Calu3 (cell line): ENCODE measurements at regions not wholly inside any gene's neighbourhood (a gene's known extent, or its start where the extent isn't known, plus 50 kb on each side); places are given as distances from the start of the nearest gene placed in this dataset.

Experiments
- BruUV-seq: library from RNA; stranded (reverse); fragments of 400-500 nt; replicated peaks from 2 replicates; lab custom pipeline; 2021; lab: Mats Ljungman, UMichigan
- CTCF ChIA-PET: fragments of 300-600 bp; sonication (Branson Sonifier 250); formaldehyde crosslinking; loops from one replicate; lab custom pipeline; 2022; ENCODE audit warnings: antibody characterized with exemption; lab: Charles Lee
- DNase-seq: peaks from one replicate; pipeline ENCODE4 v3.0.0; 2022
- H3K27ac Mint-ChIP-seq: one replicate; pipeline ENCODE4 v1.8.0; 2022; ENCODE audit warnings: mixed read lengths; ENCODE audit not compliant: unreplicated experiment
- H3K27me3 Mint-ChIP-seq: one replicate; pipeline ENCODE4 v1.8.0; 2022; ENCODE audit warnings: mixed read lengths; ENCODE audit not compliant: unreplicated experiment
- H3K36me3 Mint-ChIP-seq: one replicate; pipeline ENCODE4 v1.8.0; 2022; ENCODE audit warnings: mild to moderate bottlenecking, moderate library complexity, mixed read lengths; ENCODE audit not compliant: insufficient read depth, unreplicated experiment
- H3K4me1 Mint-ChIP-seq: one replicate; pipeline ENCODE4 v1.8.0; 2022; ENCODE audit warnings: mild to moderate bottlenecking, low read depth, mixed read lengths; ENCODE audit not compliant: unreplicated experiment
- H3K4me3 Mint-ChIP-seq: one replicate; pipeline ENCODE4 v1.8.0; 2022; ENCODE audit warnings: mild to moderate bottlenecking, low read depth, moderate library complexity, mixed read lengths; ENCODE audit not compliant: unreplicated experiment
- H3K9me3 Mint-ChIP-seq: one replicate; pipeline ENCODE4 v1.8.0; 2022; ENCODE audit warnings: low read depth, mixed read lengths; ENCODE audit not compliant: unreplicated experiment
- intact Hi-C: fragments of 100-400 bp; cut with micrococcal nuclease; formaldehyde crosslinking; loops from one replicate; pipeline ENCODE4 v1.10.0; 2022; ENCODE audit not compliant: unreplicated experiment
- TF ChIP-seq, protein P1 (sequence below): fragments of 200-600 bp; IDR thresholded peaks from one replicate; pipeline ENCODE4 v1.8.0; 2022; ENCODE audit warnings: antibody characterized with exemption; ENCODE audit not compliant: unreplicated experiment

DNA sequence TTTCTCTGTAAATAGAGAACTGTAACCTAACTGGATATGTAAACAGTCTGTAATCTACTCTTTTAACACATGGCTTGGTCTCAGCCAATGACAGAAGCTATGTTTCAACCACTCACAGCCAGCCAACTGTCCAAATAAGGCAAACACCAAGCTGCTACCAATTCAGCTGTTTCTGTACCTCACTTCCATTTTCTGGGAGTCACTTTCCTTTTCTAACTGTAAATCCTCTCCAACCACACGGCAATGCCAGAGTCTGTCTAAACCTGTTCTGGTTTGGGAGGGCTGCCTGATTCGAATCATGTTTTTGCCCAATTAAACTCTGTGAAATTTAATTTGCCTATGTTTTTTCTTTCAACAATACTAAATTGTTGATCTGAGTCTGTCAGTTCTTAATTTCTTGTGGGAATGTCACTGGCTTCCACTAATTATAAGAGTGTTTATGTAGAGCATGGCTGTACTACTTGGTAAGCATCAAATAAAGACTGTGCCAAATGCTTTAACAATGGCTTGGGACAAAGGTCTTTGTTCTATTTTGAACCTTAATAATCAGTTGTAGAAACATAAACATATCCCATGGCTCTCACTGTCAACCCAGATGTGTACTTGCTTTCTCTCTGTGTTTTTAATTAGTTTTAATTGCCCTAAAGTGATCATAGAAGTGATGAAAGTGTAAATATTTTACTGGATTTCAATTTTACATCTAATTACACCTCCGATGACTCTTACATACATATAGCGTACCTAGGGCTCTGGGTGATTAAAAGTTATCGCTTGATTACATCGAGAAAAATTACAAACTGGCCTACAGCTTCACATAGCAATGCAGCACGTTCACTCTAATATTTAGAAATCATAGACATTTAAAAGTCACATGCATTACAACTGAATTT is 1144.6 kb upstream of the TMPRSS15 start:
- TF ChIP-seq, protein P1, sequence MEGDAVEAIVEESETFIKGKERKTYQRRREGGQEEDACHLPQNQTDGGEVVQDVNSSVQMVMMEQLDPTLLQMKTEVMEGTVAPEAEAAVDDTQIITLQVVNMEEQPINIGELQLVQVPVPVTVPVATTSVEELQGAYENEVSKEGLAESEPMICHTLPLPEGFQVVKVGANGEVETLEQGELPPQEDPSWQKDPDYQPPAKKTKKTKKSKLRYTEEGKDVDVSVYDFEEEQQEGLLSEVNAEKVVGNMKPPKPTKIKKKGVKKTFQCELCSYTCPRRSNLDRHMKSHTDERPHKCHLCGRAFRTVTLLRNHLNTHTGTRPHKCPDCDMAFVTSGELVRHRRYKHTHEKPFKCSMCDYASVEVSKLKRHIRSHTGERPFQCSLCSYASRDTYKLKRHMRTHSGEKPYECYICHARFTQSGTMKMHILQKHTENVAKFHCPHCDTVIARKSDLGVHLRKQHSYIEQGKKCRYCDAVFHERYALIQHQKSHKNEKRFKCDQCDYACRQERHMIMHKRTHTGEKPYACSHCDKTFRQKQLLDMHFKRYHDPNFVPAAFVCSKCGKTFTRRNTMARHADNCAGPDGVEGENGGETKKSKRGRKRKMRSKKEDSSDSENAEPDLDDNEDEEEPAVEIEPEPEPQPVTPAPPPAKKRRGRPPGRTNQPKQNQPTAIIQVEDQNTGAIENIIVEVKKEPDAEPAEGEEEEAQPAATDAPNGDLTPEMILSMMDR = no peak
- no TSS peak for BruUV-seq

DNA sequence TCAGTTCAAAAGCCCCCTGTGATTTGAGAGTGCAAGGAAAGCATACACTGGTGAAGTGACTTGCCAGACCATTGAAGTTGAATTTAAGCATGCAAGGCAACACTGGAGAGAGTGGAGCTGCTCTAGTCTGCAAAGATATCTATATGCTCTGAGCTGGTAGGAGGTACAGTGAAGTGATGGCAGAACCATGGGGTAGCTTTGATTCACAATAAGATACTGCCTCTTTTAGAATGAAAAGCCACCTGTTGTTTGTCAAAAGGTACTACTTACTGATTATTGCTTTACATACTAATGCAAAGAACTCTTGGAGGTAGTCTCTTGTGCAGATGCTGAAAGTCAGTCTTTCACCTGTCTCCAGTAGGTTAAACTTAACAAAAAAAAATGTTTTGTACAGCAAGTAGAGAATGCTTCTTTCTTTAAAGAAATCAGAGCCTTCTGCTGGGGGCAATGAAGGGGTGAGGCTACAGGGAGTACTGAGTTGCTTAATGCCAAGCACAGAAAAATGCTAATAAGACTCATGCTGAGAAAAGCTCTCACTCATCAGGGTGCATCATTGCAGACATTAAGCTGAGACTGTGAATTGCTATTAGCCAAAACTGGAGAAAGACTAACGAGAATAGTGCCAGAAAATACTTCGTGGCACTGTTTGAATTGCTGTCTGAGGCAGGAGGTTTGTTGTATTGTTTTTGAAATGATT is 1150.5 kb upstream of the TMPRSS15 start:
- TF ChIP-seq, protein P1 = no peak
- no TSS peak for BruUV-seq
- Mint-ChIP-seq H3K9me3 (peaks cover 3% of the 10 kb centered on the region), H3K27me3 (no peaks in the 10 kb centered on the region), H3K36me3 (no peaks in the 10 kb centered on the region), H3K4me3 (no peak overlapping the region), H3K27ac (no peak overlapping the region), H3K4me1 (no peaks in the 10 kb centered on the region)
- intact Hi-C loops = no loop called here
- DNase-seq = no peak
- CTCF ChIA-PET = no interaction called here

More for the DNA sequence above, 1144.6 kb upstream of the TMPRSS15 start:
- no peak overlapping the region for H3K4me3 Mint-ChIP-seq
- CTCF ChIA-PET = no interaction called here
- H3K9me3 Mint-ChIP-seq = peaks cover 5% of the 10 kb centered on the region
- H3K36me3 Mint-ChIP-seq = no peaks in the 10 kb centered on the region
- intact Hi-C loops = no loop called here
- no peaks in the 10 kb centered on the region for H3K4me1 Mint-ChIP-seq
- no peak overlapping the region for H3K27ac Mint-ChIP-seq
- H3K27me3 Mint-ChIP-seq = no peaks in the 10 kb centered on the region
- DNase-seq = no peak

DNA sequence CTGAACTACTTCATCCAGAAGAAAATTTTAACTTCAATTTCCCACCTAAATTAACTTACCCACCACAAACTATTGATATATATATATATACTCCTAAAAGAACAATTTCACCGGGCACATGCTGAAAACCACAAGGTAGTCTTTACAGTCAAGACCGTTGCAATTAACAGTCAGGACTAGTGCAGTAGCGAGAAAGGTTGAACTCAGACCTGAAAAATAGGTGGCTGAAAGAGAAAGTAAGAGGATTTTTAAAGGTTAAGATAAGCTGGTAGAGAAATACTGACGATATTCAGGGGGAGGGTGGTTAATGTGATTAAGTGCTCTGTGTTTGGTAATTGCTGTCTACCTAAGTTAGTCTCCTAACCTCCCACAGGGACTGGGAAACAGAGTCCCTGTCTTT is 1153.5 kb upstream of the TMPRSS15 start:
- TF ChIP-seq, protein P1 = no peak
- H3K4me1 Mint-ChIP-seq = no peaks in the 10 kb centered on the region
- H3K4me3 Mint-ChIP-seq = no peak overlapping the region
- intact Hi-C loops = no loop called here
- CTCF ChIA-PET = no interaction called here
- H3K36me3 Mint-ChIP-seq = no peaks in the 10 kb centered on the region
- peaks cover 5% of the 10 kb centered on the region for H3K9me3 Mint-ChIP-seq
- H3K27ac Mint-ChIP-seq = no peak overlapping the region
- no peaks in the 10 kb centered on the region for H3K27me3 Mint-ChIP-seq
- no peak for DNase-seq
- BruUV-seq = no TSS peak

DNA sequence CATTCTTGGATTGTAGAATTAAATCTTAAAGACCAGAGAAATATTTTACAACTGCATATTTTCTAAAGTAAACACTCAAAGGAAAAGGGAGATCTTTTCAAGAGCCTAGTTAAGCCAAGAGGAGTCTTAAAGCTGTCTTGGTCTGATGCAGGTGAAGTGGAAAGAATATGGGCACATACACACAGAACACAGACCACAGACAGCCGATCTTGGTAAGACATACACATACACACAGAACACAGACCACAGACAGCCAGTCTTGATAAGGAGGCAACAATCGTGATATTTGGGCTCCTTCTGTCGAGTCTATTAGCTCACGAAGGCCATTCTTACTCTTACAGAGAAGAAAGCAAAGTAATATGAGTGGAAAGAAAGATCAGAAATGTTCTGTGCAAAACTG is 1153.9 kb upstream of the TMPRSS15 start:
- intact Hi-C loops = no loop called here
- CTCF ChIA-PET = no interaction called here
- TF ChIP-seq, protein P1 = no peak
- Mint-ChIP-seq H3K36me3 (no peaks in the 10 kb centered on the region), H3K27me3 (no peaks in the 10 kb centered on the region), H3K27ac (no peak overlapping the region), H3K4me3 (no peak overlapping the region), H3K9me3 (peaks cover 5% of the 10 kb centered on the region), H3K4me1 (no peaks in the 10 kb centered on the region)
- BruUV-seq = no TSS peak
- DNase-seq = no peak
